ENCODE measurements at regions not wholly inside any gene's neighbourhood (a gene's known extent, or its start where the extent isn't known, plus 50 kb on each side); places are given as distances from the start of the nearest gene placed in this dataset.

DNA sequence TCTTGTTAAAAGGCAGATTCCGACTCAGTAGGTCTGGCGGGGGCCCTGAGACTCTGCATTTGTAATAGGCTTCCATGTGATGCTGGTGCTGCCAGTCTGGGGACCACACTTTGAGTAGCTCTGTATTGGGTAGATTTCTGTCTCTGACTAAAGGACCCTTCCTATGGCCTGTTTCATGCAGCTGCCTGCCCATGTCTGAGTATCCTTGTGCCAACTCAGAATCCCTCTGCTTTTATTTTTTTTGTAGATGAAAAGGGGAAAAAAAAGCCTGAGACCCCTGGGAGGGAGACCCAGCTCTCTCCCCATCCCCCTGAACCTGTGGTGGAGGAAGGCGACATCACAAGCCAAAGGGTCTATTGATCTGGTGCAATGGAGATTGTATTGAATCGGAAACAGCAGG is 81.9 kb downstream of the EBLN2 start (continued):
- TF ChIP-seq HINFP (tag; conservative IDR thresholded peaks at IDR 0.05; ENCODE audit: low read depth) (no peak), PTBP1 (IDR thresholded peaks at IDR 0.05; ENCODE audit: low read depth, low read length) (no peak)

DNA sequence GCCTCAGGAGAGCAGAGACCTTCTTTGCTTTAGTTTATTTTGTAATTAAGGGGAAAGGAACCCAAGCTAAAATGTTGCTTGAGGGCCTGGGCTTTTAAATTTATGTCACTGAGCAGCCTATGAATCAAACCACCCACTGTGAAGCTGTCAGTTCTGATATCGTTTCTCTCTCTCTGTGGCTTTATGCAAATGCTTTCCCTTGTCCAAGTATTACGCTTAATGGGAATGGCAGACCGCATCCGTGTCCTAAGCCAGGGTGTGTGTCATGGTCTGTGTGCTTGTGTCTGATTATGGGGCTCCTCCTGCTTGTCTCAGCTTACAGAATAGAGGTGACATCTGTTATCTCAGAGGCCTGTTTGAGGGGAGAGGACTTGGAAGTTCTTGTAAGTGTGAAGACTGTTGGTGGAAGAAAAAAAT is 82.4 kb downstream of the EBLN2 start:
- peak; percentile 59 to 93 (median 72) for DNase-seq (ENCODE audit: extremely low read depth in 1 of 4, low spot score in 3 of 4)
- FAIRE-seq: peak; percentile 99
- peak; percentile 97 for ATAC-seq
- Histone ChIP-seq H4K20me1 (replicated peaks; ENCODE audit: control insufficient read depth, insufficient read depth, low read length) (no peaks in the 10 kb centered on the region), H3K27me3 (ENCODE audit: control insufficient read depth in 2 of 2, insufficient read depth in 2 of 2, low read length in 2 of 2) (no peaks in the 10 kb centered on the region), H3K4me2 (ENCODE audit: insufficient read depth, low read length) (peak overlapping the region; percentile 67), H3K79me2 (ENCODE audit: control insufficient read depth, insufficient read depth, low read length) (no peaks in the 10 kb centered on the region), H3K27ac (ENCODE audit: extremely low read depth, low read depth, low read length) (peak overlapping the region; percentile 75), H3K4me3 (no peak overlapping the region), H3K9me3 (replicated peaks; ENCODE audit: control insufficient read depth, insufficient read depth, low read depth, low read length) (no peaks in the 10 kb centered on the region), H3K36me3 (ENCODE audit: control insufficient read depth, insufficient read depth, low read length) (no peaks in the 10 kb centered on the region), H3K9ac (ENCODE audit: insufficient read depth in 1 of 2, low read depth in 2 of 2, low read length in 2 of 2) (peak overlapping the region in 1 of 2 experiments; percentile 18; a peak in 1 of 4 replicates), H3K4me1 (replicated peaks in 1 of 2; ENCODE audit: control insufficient read depth in 2 of 2, insufficient read depth in 2 of 2, low read length in 2 of 2) (peaks cover 13 to 22% of the 10 kb centered on the region in 2 experiments; a peak in 4 of 5 replicates), H3K9me1 (ENCODE audit: control insufficient read depth, insufficient read depth, low read length) (no peaks in the 10 kb centered on the region), H2AFZ (ENCODE audit: low read depth, low read length) (peak overlapping the region; percentile 72; the same call in 1 of the 2 replicates)
- 0% methylated on average over 4 of the region's 4 CpGs for WGBS (ENCODE audit: insufficient coverage, low coverage, missing lambda C conversion rate)
- no TSS peak for BruUV-seq (replicated peaks)
- ChIA-PET POLR2A (interaction anchor here (0.6 to 1.0 kb wide), 2 partner anchors 9 to 41 kb away, joined by 3 read pairs; no protein-coding TSS in a partner anchor), CTCF (ENCODE audit: low intra/inter-chr PET ratio) (no interaction called here)
- intact Hi-C loops (cut with micrococcal nuclease) (no loop called here), in situ Hi-C loops (cut with MboI) (no loop called here)
- TF ChIP-seq ATF1 (CRISPR knock-in tag; IDR thresholded peaks at IDR 0.05) (no peak), ATF1 (tag; IDR thresholded peaks at IDR 0.05) (peak; percentile 63), KDM1A (IDR thresholded peaks at IDR 0.05) (peak; percentile 88 to 89), ARID1B (IDR thresholded peaks at IDR 0.05) (peak; percentile 96), NCOA2 (IDR thresholded peaks at IDR 0.05; ENCODE audit: partially characterized antibody in 2 of 2) (peak; percentile 39 to 60), TEAD4 (IDR thresholded peaks at IDR 0.05; ENCODE audit: low read length) (peak; percentile 95), TEAD4 (CRISPR knock-in tag; IDR thresholded peaks at IDR 0.05; ENCODE audit: borderline replicate concordance) (no peak), ZNF384 (IDR thresholded peaks at IDR 0.05; ENCODE audit: low read depth, low read length) (0 out of 2 replicates have a peak, but pooled peaks have one; percentile 18), STAT5A (IDR thresholded peaks at IDR 0.05; ENCODE audit: borderline replicate concordance, low read length) (peak; percentile 89), PBX2 (CRISPR knock-in tag; IDR thresholded peaks at IDR 0.05; ENCODE audit: low read depth) (no peak), PBX2 (tag; conservative IDR thresholded peaks at IDR 0.05; ENCODE audit: low read depth) (peak; percentile 88)
- TF ChIP-seq, protein P1, sequence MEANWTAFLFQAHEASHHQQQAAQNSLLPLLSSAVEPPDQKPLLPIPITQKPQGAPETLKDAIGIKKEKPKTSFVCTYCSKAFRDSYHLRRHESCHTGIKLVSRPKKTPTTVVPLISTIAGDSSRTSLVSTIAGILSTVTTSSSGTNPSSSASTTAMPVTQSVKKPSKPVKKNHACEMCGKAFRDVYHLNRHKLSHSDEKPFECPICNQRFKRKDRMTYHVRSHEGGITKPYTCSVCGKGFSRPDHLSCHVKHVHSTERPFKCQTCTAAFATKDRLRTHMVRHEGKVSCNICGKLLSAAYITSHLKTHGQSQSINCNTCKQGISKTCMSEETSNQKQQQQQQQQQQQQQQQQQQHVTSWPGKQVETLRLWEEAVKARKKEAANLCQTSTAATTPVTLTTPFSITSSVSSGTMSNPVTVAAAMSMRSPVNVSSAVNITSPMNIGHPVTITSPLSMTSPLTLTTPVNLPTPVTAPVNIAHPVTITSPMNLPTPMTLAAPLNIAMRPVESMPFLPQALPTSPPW (CRISPR knock-in tag; IDR thresholded peaks at IDR 0.05): peak; percentile 34; the same call in 1 of the 2 replicates
- TF ChIP-seq, protein P2, sequence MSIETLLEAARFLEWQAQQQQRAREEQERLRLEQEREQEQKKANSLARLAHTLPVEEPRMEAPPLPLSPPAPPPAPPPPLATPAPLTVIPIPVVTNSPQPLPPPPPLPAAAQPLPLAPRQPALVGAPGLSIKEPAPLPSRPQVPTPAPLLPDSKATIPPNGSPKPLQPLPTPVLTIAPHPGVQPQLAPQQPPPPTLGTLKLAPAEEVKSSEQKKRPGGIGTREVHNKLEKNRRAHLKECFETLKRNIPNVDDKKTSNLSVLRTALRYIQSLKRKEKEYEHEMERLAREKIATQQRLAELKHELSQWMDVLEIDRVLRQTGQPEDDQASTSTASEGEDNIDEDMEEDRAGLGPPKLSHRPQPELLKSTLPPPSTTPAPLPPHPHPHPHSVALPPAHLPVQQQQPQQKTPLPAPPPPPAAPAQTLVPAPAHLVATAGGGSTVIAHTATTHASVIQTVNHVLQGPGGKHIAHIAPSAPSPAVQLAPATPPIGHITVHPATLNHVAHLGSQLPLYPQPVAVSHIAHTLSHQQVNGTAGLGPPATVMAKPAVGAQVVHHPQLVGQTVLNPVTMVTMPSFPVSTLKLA (conservative IDR thresholded peaks at IDR 0.05): peak; percentile 25 to 57; a peak in 2 of 4 replicates

All from K562 (cell line).